ENCODE measurements at regions not wholly inside any gene's neighbourhood (a gene's known extent, or its start where the extent isn't known, plus 50 kb on each side); places are given as distances from the start of the nearest gene placed in this dataset.
"Not testable (repeated sequence)": the region's sequence is repeated elsewhere in the genome, so short reads cannot be mapped to it uniquely, and the experiment has no call there.

GRCh38 chrX:115357326-115358120, 68.0 kb downstream of the LUZP4 start:
- Histone ChIP-seq H3K9ac (ENCODE audit: low read depth in 1 of 3, low read length in 3 of 3) (no peak overlapping the region), H3K4me3 (ENCODE audit: low read length in 3 of 3) (no peak overlapping the region), H3K4me1 (ENCODE audit: control insufficient read depth in 3 of 3, insufficient read depth in 3 of 3, low read length in 3 of 3) (no peaks in the 10 kb centered on the region), H3K27ac (ENCODE audit: low read depth, low read length) (no peak overlapping the region), H3K36me3 (ENCODE audit: control insufficient read depth in 3 of 3, insufficient read depth in 3 of 3, low read length in 3 of 3) (no peaks in the 10 kb centered on the region), H3K9me3 (ENCODE audit: control insufficient read depth in 3 of 3, low read length in 3 of 3) (no peaks in the 10 kb centered on the region), H3K27me3 (ENCODE audit: control insufficient read depth in 3 of 3, insufficient read depth in 3 of 3, low read length in 3 of 3) (peaks cover 0 to 4% (median 0%) of the 10 kb centered on the region in 3 donors)

GRCh38 chrX:115359508-115359907, 70.0 kb downstream of the LUZP4 start:
- H3K27ac ChIP-seq (ENCODE audit: low read depth, low read length); H3K4me1 ChIP-seq (ENCODE audit: control insufficient read depth in 3 of 3, insufficient read depth in 3 of 3, low read length in 3 of 3); H3K27me3 ChIP-seq (ENCODE audit: control insufficient read depth in 3 of 3, insufficient read depth in 3 of 3, low read length in 3 of 3); H3K9ac ChIP-seq (ENCODE audit: low read depth in 1 of 3, low read length in 3 of 3); H3K9me3 ChIP-seq (ENCODE audit: control insufficient read depth in 3 of 3, low read length in 3 of 3); H3K4me3 ChIP-seq (ENCODE audit: low read length in 3 of 3); H3K36me3 ChIP-seq (ENCODE audit: control insufficient read depth in 3 of 3, insufficient read depth in 3 of 3, low read length in 3 of 3): not testable (repeated sequence)

GRCh38 chrX:115360220-115360781, 70.8 kb downstream of the LUZP4 start:
- Histone ChIP-seq H3K36me3 (ENCODE audit: control insufficient read depth in 3 of 3, insufficient read depth in 3 of 3, low read length in 3 of 3) (no peaks in the 10 kb centered on the region), H3K9me3 (ENCODE audit: control insufficient read depth in 3 of 3, low read length in 3 of 3) (no peaks in the 10 kb centered on the region), H3K4me1 (ENCODE audit: control insufficient read depth in 3 of 3, insufficient read depth in 3 of 3, low read length in 3 of 3) (no peaks in the 10 kb centered on the region), H3K27ac (ENCODE audit: low read depth, low read length) (no peak overlapping the region), H3K4me3 (ENCODE audit: low read length in 3 of 3) (no peak overlapping the region), H3K27me3 (ENCODE audit: control insufficient read depth in 3 of 3, insufficient read depth in 3 of 3, low read length in 3 of 3) (peaks cover 0 to 4% (median 0%) of the 10 kb centered on the region in 3 donors), H3K9ac (ENCODE audit: low read depth in 1 of 3, low read length in 3 of 3) (no peak overlapping the region)

GRCh38 chrX:115362334-115363095, 73.0 kb downstream of the LUZP4 start:
- Histone ChIP-seq H3K27me3 (ENCODE audit: control insufficient read depth in 3 of 3, insufficient read depth in 3 of 3, low read length in 3 of 3) (peaks cover 0 to 4% (median 0%) of the 10 kb centered on the region in 3 donors), H3K4me3 (ENCODE audit: low read length in 3 of 3) (no peak overlapping the region), H3K36me3 (ENCODE audit: control insufficient read depth in 3 of 3, insufficient read depth in 3 of 3, low read length in 3 of 3) (no peaks in the 10 kb centered on the region), H3K27ac (ENCODE audit: low read depth, low read length) (no peak overlapping the region), H3K9ac (ENCODE audit: low read depth in 1 of 3, low read length in 3 of 3) (no peak overlapping the region), H3K9me3 (ENCODE audit: control insufficient read depth in 3 of 3, low read length in 3 of 3) (no peaks in the 10 kb centered on the region), H3K4me1 (ENCODE audit: control insufficient read depth in 3 of 3, insufficient read depth in 3 of 3, low read length in 3 of 3) (no peaks in the 10 kb centered on the region)

GRCh38 chrX:115363372-115363771, 73.9 kb downstream of the LUZP4 start:
- Histone ChIP-seq H3K27ac (ENCODE audit: low read depth, low read length) (no peak overlapping the region), H3K36me3 (ENCODE audit: control insufficient read depth in 3 of 3, insufficient read depth in 3 of 3, low read length in 3 of 3) (no peaks in the 10 kb centered on the region), H3K9me3 (ENCODE audit: control insufficient read depth in 3 of 3, low read length in 3 of 3) (no peaks in the 10 kb centered on the region), H3K4me1 (ENCODE audit: control insufficient read depth in 3 of 3, insufficient read depth in 3 of 3, low read length in 3 of 3) (no peaks in the 10 kb centered on the region), H3K9ac (ENCODE audit: low read depth in 1 of 3, low read length in 3 of 3) (no peak overlapping the region), H3K4me3 (ENCODE audit: low read length in 3 of 3) (no peak overlapping the region), H3K27me3 (ENCODE audit: control insufficient read depth in 3 of 3, insufficient read depth in 3 of 3, low read length in 3 of 3) (peaks cover 0 to 4% (median 0%) of the 10 kb centered on the region in 3 donors)

- no peak overlapping the region for H3K27ac ChIP-seq (ENCODE audit: low read depth, low read length)
These were observed 74.4 kb downstream of the LUZP4 start for GRCh38 chrX:115363897-115364296.

GRCh38 chrX:115364670-115365069, 75.2 kb downstream of the LUZP4 start:
- Histone ChIP-seq H3K27ac (ENCODE audit: low read depth, low read length) (no peak overlapping the region), H3K4me1 (ENCODE audit: control insufficient read depth in 3 of 3, insufficient read depth in 3 of 3, low read length in 3 of 3) (no peaks in the 10 kb centered on the region), H3K4me3 (ENCODE audit: low read length in 3 of 3) (no peak overlapping the region), H3K9me3 (ENCODE audit: control insufficient read depth in 3 of 3, low read length in 3 of 3) (no peaks in the 10 kb centered on the region), H3K9ac (ENCODE audit: low read depth in 1 of 3, low read length in 3 of 3) (no peak overlapping the region), H3K36me3 (ENCODE audit: control insufficient read depth in 3 of 3, insufficient read depth in 3 of 3, low read length in 3 of 3) (no peaks in the 10 kb centered on the region), H3K27me3 (ENCODE audit: control insufficient read depth in 3 of 3, insufficient read depth in 3 of 3, low read length in 3 of 3) (peaks cover 0 to 4% (median 0%) of the 10 kb centered on the region in 3 donors)

More at GRCh38 chrX:115363897-115364296, 74.4 kb downstream of the LUZP4 start:
- no peaks in the 10 kb centered on the region for H3K9me3 ChIP-seq (ENCODE audit: control insufficient read depth in 3 of 3, low read length in 3 of 3)
- no peak overlapping the region for H3K4me3 ChIP-seq (ENCODE audit: low read length in 3 of 3)
- H3K4me1 ChIP-seq (ENCODE audit: control insufficient read depth in 3 of 3, insufficient read depth in 3 of 3, low read length in 3 of 3): no peaks in the 10 kb centered on the region
- peaks cover 0 to 4% (median 0%) of the 10 kb centered on the region in 3 donors for H3K27me3 ChIP-seq (ENCODE audit: control insufficient read depth in 3 of 3, insufficient read depth in 3 of 3, low read length in 3 of 3)
- H3K9ac ChIP-seq (ENCODE audit: low read depth in 1 of 3, low read length in 3 of 3): no peak overlapping the region
- H3K36me3 ChIP-seq (ENCODE audit: control insufficient read depth in 3 of 3, insufficient read depth in 3 of 3, low read length in 3 of 3): no peaks in the 10 kb centered on the region

- no peak overlapping the region for H3K4me3 ChIP-seq (ENCODE audit: low read length in 3 of 3)
- no peak overlapping the region for H3K27ac ChIP-seq (ENCODE audit: low read depth, low read length)
- no peaks in the 10 kb centered on the region for H3K36me3 ChIP-seq (ENCODE audit: control insufficient read depth in 3 of 3, insufficient read depth in 3 of 3, low read length in 3 of 3)
- no peaks in the 10 kb centered on the region for H3K9me3 ChIP-seq (ENCODE audit: control insufficient read depth in 3 of 3, low read length in 3 of 3)
- H3K27me3 ChIP-seq (ENCODE audit: control insufficient read depth in 3 of 3, insufficient read depth in 3 of 3, low read length in 3 of 3): no peaks in the 10 kb centered on the region
- no peaks in the 10 kb centered on the region for H3K4me1 ChIP-seq (ENCODE audit: control insufficient read depth in 3 of 3, insufficient read depth in 3 of 3, low read length in 3 of 3)
- H3K9ac ChIP-seq (ENCODE audit: low read depth in 1 of 3, low read length in 3 of 3): no peak overlapping the region
These were observed 77.0 kb downstream of the LUZP4 start for GRCh38 chrX:115366535-115366934.

GRCh38 chrX:115367455-115367854, 77.9 kb downstream of the LUZP4 start:
- H3K4me3 ChIP-seq (ENCODE audit: low read length in 3 of 3): no peak overlapping the region
- no peak overlapping the region for H3K27ac ChIP-seq (ENCODE audit: low read depth, low read length)
- no peaks in the 10 kb centered on the region for H3K27me3 ChIP-seq (ENCODE audit: control insufficient read depth in 3 of 3, insufficient read depth in 3 of 3, low read length in 3 of 3)
- no peaks in the 10 kb centered on the region for H3K9me3 ChIP-seq (ENCODE audit: control insufficient read depth in 3 of 3, low read length in 3 of 3)
- H3K4me1 ChIP-seq (ENCODE audit: control insufficient read depth in 3 of 3, insufficient read depth in 3 of 3, low read length in 3 of 3): peaks cover 0 to 4% (median 3%) of the 10 kb centered on the region in 3 donors
- H3K36me3 ChIP-seq (ENCODE audit: control insufficient read depth in 3 of 3, insufficient read depth in 3 of 3, low read length in 3 of 3): no peaks in the 10 kb centered on the region
- H3K9ac ChIP-seq (ENCODE audit: low read depth in 1 of 3, low read length in 3 of 3): no peak overlapping the region

GRCh38 chrX:115367951-115368350, 78.4 kb downstream of the LUZP4 start:
- no peak overlapping the region for H3K9ac ChIP-seq (ENCODE audit: low read depth in 1 of 3, low read length in 3 of 3)
- no peak overlapping the region for H3K27ac ChIP-seq (ENCODE audit: low read depth, low read length)
- H3K4me1 ChIP-seq (ENCODE audit: control insufficient read depth in 3 of 3, insufficient read depth in 3 of 3, low read length in 3 of 3): peaks cover 0 to 4% (median 4%) of the 10 kb centered on the region in 3 donors
- no peaks in the 10 kb centered on the region for H3K27me3 ChIP-seq (ENCODE audit: control insufficient read depth in 3 of 3, insufficient read depth in 3 of 3, low read length in 3 of 3)
- H3K4me3 ChIP-seq (ENCODE audit: low read length in 3 of 3): no peak overlapping the region
- no peaks in the 10 kb centered on the region for H3K9me3 ChIP-seq (ENCODE audit: control insufficient read depth in 3 of 3, low read length in 3 of 3)
- H3K36me3 ChIP-seq (ENCODE audit: control insufficient read depth in 3 of 3, insufficient read depth in 3 of 3, low read length in 3 of 3): no peaks in the 10 kb centered on the region

Data from skeletal muscle tissue (tissue), 3 donors.